Mammary epithelial cell (primary cell): ENCODE measurements at regions not wholly inside any gene's neighbourhood (a gene's known extent, or its start where the extent isn't known, plus 50 kb on each side); places are given as distances from the start of the nearest gene placed in this dataset.

ENCODE experiments used
- CTCF ChIP-seq, 2 donors: IDR thresholded peaks in 1 of 2; conservative IDR thresholded peaks in 1 of 2; 2 replicates each; pipeline ENCODE4 v1.5.1; 2011 to 2012; ENCODE audit warnings: inconsistent platforms in 2 of 2, low read length in 2 of 2, mild to moderate bottlenecking in 2 of 2, control low read depth in 1 of 2, low read depth in 1 of 2; ENCODE audit not compliant: insufficient read depth in 1 of 2; ENCODE audit errors: extremely low read depth in 1 of 2
- EZH2 ChIP-seq: IDR thresholded peaks from 2 replicates; pipeline ENCODE4 v1.6.1; 2012; ENCODE audit warnings: low read length, inconsistent platforms, borderline replicate concordance

GRCh38 chr6:68087399-68088133 lies 547.5 kb upstream of the ADGRB3 start:
- TF ChIP-seq CTCF (conservative IDR thresholded peaks at IDR 0.05 in 1 of 2, IDR thresholded peaks at IDR 0.05 in 1 of 2; ENCODE audit: extremely low read depth in 1 of 2, insufficient read depth in 1 of 2, low read depth in 1 of 2, low read length in 2 of 2) (no peak), EZH2 (no peak)
